Peyer's patch (tissue), 4 donors: ENCODE measurements at regions not wholly inside any gene's neighbourhood (a gene's known extent, or its start where the extent isn't known, plus 50 kb on each side); places are given as distances from the start of the nearest gene placed in this dataset.

ENCODE experiments used
- CTCF ChIP-seq, 6 experiments: fragments of 450-650 bp in 4 of 6; fragments of 200-600 bp in 2 of 6; sonication (generic) in 1 of 6; IDR thresholded peaks; one replicate each; pipeline ENCODE4 v1.5.1; 2017 to 2019; ENCODE audit warnings: antibody characterized with exemption in 6 of 6, mild to moderate bottlenecking in 3 of 6, moderate library complexity in 1 of 6
- POLR2A ChIP-seq, 2 donors: fragments of 450-650 bp; IDR thresholded peaks; one replicate each; pipeline ENCODE4 v1.5.1; 2017; ENCODE audit warnings: antibody characterized with exemption in 2 of 2, mild to moderate bottlenecking in 2 of 2, moderate library complexity in 2 of 2

- no peak for TF ChIP-seq CTCF (IDR thresholded peaks at IDR 0.05)
- no peak for TF ChIP-seq POLR2A (IDR thresholded peaks at IDR 0.05)
Observed at GRCh38 chr2:18975506-18976167, 382.8 kb downstream of the OSR1 start.
